Uterus (tissue), 2 donors: ENCODE measurements at regions not wholly inside any gene's neighbourhood (a gene's known extent, or its start where the extent isn't known, plus 50 kb on each side); places are given as distances from the start of the nearest gene placed in this dataset.

Experiments used
- CTCF ChIP-seq, 4 experiments: fragments of 200-600 bp in 2 of 4; fragments of 450-650 bp in 2 of 4; sonication (generic) in 2 of 4; IDR thresholded peaks; one replicate each; pipeline ENCODE4 v1.5.1; 2016 to 2019; ENCODE audit warnings: antibody characterized with exemption in 4 of 4, mild to moderate bottlenecking in 2 of 4, moderate library complexity in 1 of 4
- POLR2A ChIP-seq, 2 donors: fragments of 450-650 bp; IDR thresholded peaks; one replicate each; pipeline ENCODE4 v1.6.1; 2016; ENCODE audit warnings: antibody characterized with exemption in 2 of 2, mild to moderate bottlenecking in 1 of 2, moderate library complexity in 1 of 2

GRCh38 chr2:226643030-226643945, 156.3 kb downstream of the IRS1 start:
- TF ChIP-seq CTCF (IDR thresholded peaks at IDR 0.05) (no peak), POLR2A (IDR thresholded peaks at IDR 0.05) (no peak)
